ENCODE measurements at regions not wholly inside any gene's neighbourhood (a gene's known extent, or its start where the extent isn't known, plus 50 kb on each side); places are given as distances from the start of the nearest gene placed in this dataset.

DNA sequence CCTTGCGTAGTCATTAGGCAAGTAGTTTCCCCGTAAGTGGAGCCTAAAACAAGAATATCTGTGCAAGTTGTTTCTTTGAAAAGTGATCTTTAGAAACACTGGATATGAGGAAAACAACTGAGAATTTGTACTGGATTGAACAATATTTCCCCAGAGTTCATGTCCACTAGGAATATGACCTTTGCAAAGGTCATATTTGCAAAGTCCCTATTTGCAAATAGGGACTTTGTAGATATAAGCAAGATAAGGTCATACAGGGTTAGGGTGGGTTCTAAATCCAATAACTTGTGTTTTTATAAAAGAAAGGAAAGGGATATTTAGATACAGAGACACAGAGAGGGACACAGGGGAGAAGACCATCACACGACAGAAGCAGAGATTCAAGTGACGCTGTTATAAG is 489.2 kb upstream of the ATXN8OS start:
- H3K79me2 ChIP-seq (ENCODE audit: insufficient read depth), result no peaks in the 10 kb centered on the region
- H3F3A ChIP-seq (replicated peaks; ENCODE audit: insufficient read depth), result no peaks in the 10 kb centered on the region
- POLR2A ChIA-PET, result no interaction called here
- no peaks in the 10 kb centered on the region for H3K9me3 ChIP-seq
- no peak for TF ChIP-seq RXRA (IDR thresholded peaks at IDR 0.05; ENCODE audit: borderline replicate concordance, low read depth)
- TF ChIP-seq TAF1 (IDR thresholded peaks at IDR 0.05; ENCODE audit: borderline replicate concordance, low read depth, low read length), result no peak
- no peak for TF ChIP-seq MEF2A (IDR thresholded peaks at IDR 0.05; ENCODE audit: borderline replicate concordance, low read depth)
- TF ChIP-seq, protein P1, sequence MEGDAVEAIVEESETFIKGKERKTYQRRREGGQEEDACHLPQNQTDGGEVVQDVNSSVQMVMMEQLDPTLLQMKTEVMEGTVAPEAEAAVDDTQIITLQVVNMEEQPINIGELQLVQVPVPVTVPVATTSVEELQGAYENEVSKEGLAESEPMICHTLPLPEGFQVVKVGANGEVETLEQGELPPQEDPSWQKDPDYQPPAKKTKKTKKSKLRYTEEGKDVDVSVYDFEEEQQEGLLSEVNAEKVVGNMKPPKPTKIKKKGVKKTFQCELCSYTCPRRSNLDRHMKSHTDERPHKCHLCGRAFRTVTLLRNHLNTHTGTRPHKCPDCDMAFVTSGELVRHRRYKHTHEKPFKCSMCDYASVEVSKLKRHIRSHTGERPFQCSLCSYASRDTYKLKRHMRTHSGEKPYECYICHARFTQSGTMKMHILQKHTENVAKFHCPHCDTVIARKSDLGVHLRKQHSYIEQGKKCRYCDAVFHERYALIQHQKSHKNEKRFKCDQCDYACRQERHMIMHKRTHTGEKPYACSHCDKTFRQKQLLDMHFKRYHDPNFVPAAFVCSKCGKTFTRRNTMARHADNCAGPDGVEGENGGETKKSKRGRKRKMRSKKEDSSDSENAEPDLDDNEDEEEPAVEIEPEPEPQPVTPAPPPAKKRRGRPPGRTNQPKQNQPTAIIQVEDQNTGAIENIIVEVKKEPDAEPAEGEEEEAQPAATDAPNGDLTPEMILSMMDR (IDR thresholded peaks at IDR 0.05), result no peak
- TF ChIP-seq, protein P2, sequence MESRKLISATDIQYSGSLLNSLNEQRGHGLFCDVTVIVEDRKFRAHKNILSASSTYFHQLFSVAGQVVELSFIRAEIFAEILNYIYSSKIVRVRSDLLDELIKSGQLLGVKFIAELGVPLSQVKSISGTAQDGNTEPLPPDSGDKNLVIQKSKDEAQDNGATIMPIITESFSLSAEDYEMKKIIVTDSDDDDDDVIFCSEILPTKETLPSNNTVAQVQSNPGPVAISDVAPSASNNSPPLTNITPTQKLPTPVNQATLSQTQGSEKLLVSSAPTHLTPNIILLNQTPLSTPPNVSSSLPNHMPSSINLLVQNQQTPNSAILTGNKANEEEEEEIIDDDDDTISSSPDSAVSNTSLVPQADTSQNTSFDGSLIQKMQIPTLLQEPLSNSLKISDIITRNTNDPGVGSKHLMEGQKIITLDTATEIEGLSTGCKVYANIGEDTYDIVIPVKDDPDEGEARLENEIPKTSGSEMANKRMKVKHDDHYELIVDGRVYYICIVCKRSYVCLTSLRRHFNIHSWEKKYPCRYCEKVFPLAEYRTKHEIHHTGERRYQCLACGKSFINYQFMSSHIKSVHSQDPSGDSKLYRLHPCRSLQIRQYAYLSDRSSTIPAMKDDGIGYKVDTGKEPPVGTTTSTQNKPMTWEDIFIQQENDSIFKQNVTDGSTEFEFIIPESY (IDR thresholded peaks at IDR 0.05; ENCODE audit: borderline replicate concordance, low read depth), result no peak
- TF ChIP-seq, protein P3, sequence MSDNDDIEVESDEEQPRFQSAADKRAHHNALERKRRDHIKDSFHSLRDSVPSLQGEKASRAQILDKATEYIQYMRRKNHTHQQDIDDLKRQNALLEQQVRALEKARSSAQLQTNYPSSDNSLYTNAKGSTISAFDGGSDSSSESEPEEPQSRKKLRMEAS (IDR thresholded peaks at IDR 0.05; ENCODE audit: low read depth), result no peak
- TF ChIP-seq RFX5 (IDR thresholded peaks at IDR 0.05; ENCODE audit: low read length), result no peak
- TF ChIP-seq, protein P4, sequence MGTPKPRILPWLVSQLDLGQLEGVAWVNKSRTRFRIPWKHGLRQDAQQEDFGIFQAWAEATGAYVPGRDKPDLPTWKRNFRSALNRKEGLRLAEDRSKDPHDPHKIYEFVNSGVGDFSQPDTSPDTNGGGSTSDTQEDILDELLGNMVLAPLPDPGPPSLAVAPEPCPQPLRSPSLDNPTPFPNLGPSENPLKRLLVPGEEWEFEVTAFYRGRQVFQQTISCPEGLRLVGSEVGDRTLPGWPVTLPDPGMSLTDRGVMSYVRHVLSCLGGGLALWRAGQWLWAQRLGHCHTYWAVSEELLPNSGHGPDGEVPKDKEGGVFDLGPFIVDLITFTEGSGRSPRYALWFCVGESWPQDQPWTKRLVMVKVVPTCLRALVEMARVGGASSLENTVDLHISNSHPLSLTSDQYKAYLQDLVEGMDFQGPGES (IDR thresholded peaks at IDR 0.05; ENCODE audit: low read depth, low read length), result no peak
- TF ChIP-seq RCOR1 (IDR thresholded peaks at IDR 0.05; ENCODE audit: low read length), result no peak
- TF ChIP-seq, protein P5, sequence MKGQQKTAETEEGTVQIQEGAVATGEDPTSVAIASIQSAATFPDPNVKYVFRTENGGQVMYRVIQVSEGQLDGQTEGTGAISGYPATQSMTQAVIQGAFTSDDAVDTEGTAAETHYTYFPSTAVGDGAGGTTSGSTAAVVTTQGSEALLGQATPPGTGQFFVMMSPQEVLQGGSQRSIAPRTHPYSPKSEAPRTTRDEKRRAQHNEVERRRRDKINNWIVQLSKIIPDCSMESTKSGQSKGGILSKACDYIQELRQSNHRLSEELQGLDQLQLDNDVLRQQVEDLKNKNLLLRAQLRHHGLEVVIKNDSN (IDR thresholded peaks at IDR 0.05; ENCODE audit: borderline replicate concordance, low read depth), result no peak
- TF ChIP-seq, protein P6, sequence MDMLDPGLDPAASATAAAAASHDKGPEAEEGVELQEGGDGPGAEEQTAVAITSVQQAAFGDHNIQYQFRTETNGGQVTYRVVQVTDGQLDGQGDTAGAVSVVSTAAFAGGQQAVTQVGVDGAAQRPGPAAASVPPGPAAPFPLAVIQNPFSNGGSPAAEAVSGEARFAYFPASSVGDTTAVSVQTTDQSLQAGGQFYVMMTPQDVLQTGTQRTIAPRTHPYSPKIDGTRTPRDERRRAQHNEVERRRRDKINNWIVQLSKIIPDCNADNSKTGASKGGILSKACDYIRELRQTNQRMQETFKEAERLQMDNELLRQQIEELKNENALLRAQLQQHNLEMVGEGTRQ (IDR thresholded peaks at IDR 0.05; ENCODE audit: borderline replicate concordance, low read depth, low read length), result no peak
- no peak for TF ChIP-seq EZH2phosphoT487 (IDR thresholded peaks at IDR 0.05; ENCODE audit: borderline replicate concordance, low read depth)
- no peak for TF ChIP-seq YY1 (IDR thresholded peaks at IDR 0.05; ENCODE audit: low read depth)
- no peak for TF ChIP-seq FOXJ3 (CRISPR knock-in tag; IDR thresholded peaks at IDR 0.05)
- TF ChIP-seq SMC3 (IDR thresholded peaks at IDR 0.05; ENCODE audit: low read depth, low read length), result no peak
- no peak for TF ChIP-seq EP300 (IDR thresholded peaks at IDR 0.05; ENCODE audit: borderline replicate concordance in 1 of 2, low read depth in 1 of 2, low read length in 1 of 2)
- H4K20me1 ChIP-seq (ENCODE audit: insufficient read depth), result no peaks in the 10 kb centered on the region
- no peak overlapping the region for H3K9ac ChIP-seq
- 66% methylated on average over 4 of the region's 4 CpGs for WGBS (ENCODE audit: low lambda C conversion rate)
- no peak overlapping the region for H3K4me3 ChIP-seq (ENCODE audit: low read depth in 2 of 2, low read length in 1 of 2)
- H3K4me1 ChIP-seq (ENCODE audit: control insufficient read depth in 1 of 2, insufficient read depth in 2 of 2, low read depth in 1 of 2, low read length in 1 of 2), result no peaks in the 10 kb centered on the region
- no peak overlapping the region for H3K4me2 ChIP-seq
- H3K9me2 ChIP-seq, result no peaks in the 10 kb centered on the region; the same call in 1 of the 2 replicates
- no peak for DNase-seq
- H2AFZ ChIP-seq (ENCODE audit: low read depth), result no peak overlapping the region
- H3K27ac ChIP-seq (ENCODE audit: low read depth in 2 of 2, low read length in 1 of 2), result no peak overlapping the region
- H3K27me3 ChIP-seq (ENCODE audit: insufficient read depth), result no peaks in the 10 kb centered on the region
- CTCF ChIA-PET, result no interaction called here
- H3K36me3 ChIP-seq (replicated peaks in 1 of 2; ENCODE audit: control insufficient read depth in 1 of 2, insufficient read depth in 2 of 2, low read length in 1 of 2), result no peaks in the 10 kb centered on the region

Data from SK-N-SH (cell line).